ENCODE measurements at regions not wholly inside any gene's neighbourhood (a gene's known extent, or its start where the extent isn't known, plus 50 kb on each side); places are given as distances from the start of the nearest gene placed in this dataset.

DNA sequence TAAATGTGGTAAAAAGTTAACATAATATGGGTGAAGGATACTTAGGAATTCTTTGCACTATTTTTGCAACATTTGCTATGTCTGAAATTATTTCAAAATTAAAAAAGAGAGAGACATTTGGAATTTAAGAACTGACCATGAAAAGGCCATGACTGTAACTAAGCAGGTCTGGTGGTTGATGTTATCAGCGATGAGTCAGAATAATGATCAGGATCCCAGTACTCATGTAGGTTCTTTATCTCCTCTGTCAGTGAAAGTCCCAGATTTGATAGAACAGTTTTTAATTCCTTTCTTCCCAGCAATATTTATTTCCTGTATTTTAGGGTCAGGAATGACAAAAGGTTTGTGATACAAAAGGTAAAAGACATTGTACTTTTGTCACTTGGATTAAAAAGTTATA, 242.4 kb upstream of the ZNF521 start:
- TF ChIP-seq POLR2A (IDR thresholded peaks at IDR 0.05; ENCODE audit: low read depth, low read length) (no peak), POLR2AphosphoS5 (IDR thresholded peaks at IDR 0.05; ENCODE audit: low read depth, low read length) (no peak)

All from GM12892 (cell line).